Left lung (tissue), 4 donors: ENCODE measurements at regions not wholly inside any gene's neighbourhood (a gene's known extent, or its start where the extent isn't known, plus 50 kb on each side); places are given as distances from the start of the nearest gene placed in this dataset.

Experiments used
- ATAC-seq: fragments of 200-7000 bp; cut with Tn5 transposase; one replicate; pipeline ENCODE4 v1.9.1; 2020; ENCODE audit warnings: moderate library complexity
- DNase-seq, 4 donors: peaks; one replicate each; pipeline ENCODE4 v3.0.0-alpha.2; 2013 to 2020
- H3K27ac ChIP-seq, 2 donors: fragments of 200-600 bp; sonication (generic) in 1 of 2; one replicate each; pipeline versions ENCODE4 v1.5.0 to v1.8.0; 2020 to 2021
- H3K27me3 ChIP-seq, 2 donors: fragments of 200-600 bp; sonication (generic) in 1 of 2; one replicate each; pipeline versions ENCODE4 v1.5.0 to v1.8.0; 2020 to 2021
- H3K36me3 ChIP-seq, 2 donors: fragments of 200-600 bp; sonication (generic) in 1 of 2; one replicate each; pipeline versions ENCODE4 v1.5.0 to v1.8.0; 2020 to 2021
- H3K4me1 ChIP-seq, 2 donors: fragments of 200-600 bp; one replicate each; pipeline ENCODE4 v1.8.0; 2021
- H3K4me3 ChIP-seq, 2 donors: fragments of 200-600 bp; sonication (generic) in 1 of 2; one replicate each; pipeline versions ENCODE4 v1.5.0 to v1.8.0; 2020 to 2021; ENCODE audit warnings: mild to moderate bottlenecking in 1 of 2
- H3K9me3 ChIP-seq, 2 donors: fragments of 200-600 bp; sonication (generic) in 1 of 2; one replicate each; pipeline versions ENCODE4 v1.5.0 to v1.8.0; 2020 to 2021
- CTCF ChIP-seq, 2 donors: fragments of 200-600 bp; sonication (generic) in 1 of 2; IDR thresholded peaks; one replicate each; pipeline versions ENCODE4 v1.5.0 to v1.8.0; 2021; ENCODE audit warnings: antibody characterized with exemption in 2 of 2
- intact Hi-C, 2 donors: fragments of 100-400 bp; cut with DNase I; formaldehyde crosslinking; loops; one replicate each; pipeline versions ENCODE4 v1.11.2 to v1.14.2; 2022
- donor health status: DM: no; HTN: yes; CAD: no.
- donor health status: DM: no; HTN: no; CAD: no.

- H3K27ac ChIP-seq, result no peak overlapping the region
- H3K36me3 ChIP-seq, result no peaks in the 10 kb centered on the region
- no peak for ATAC-seq
- no peak overlapping the region for H3K4me3 ChIP-seq
- intact Hi-C loops, result no loop called here
- no peaks in the 10 kb centered on the region for H3K4me1 ChIP-seq
- no peaks in the 10 kb centered on the region for H3K27me3 ChIP-seq
- TF ChIP-seq CTCF (IDR thresholded peaks at IDR 0.05), result no peak
- DNase-seq, result no peak
- H3K9me3 ChIP-seq, result no peaks in the 10 kb centered on the region
These were observed 339.7 kb downstream of the TBC1D32 start for GRCh38 chr6:120994573-120994967.

GRCh38 chr6:120993929-120994572 is 340.2 kb downstream of the TBC1D32 start:
- DNase-seq (no peak), ATAC-seq (no peak)
- Histone ChIP-seq H3K27me3 (no peaks in the 10 kb centered on the region), H3K9me3 (no peaks in the 10 kb centered on the region), H3K27ac (no peak overlapping the region), H3K36me3 (no peaks in the 10 kb centered on the region), H3K4me1 (no peaks in the 10 kb centered on the region), H3K4me3 (no peak overlapping the region)
- TF ChIP-seq CTCF (IDR thresholded peaks at IDR 0.05), result no peak
- intact Hi-C loops, result no loop called here

GRCh38 chr6:120992257-120992656 is 342.0 kb downstream of the TBC1D32 start:
- Histone ChIP-seq H3K4me1 (no peaks in the 10 kb centered on the region), H3K27me3 (no peaks in the 10 kb centered on the region), H3K9me3 (no peaks in the 10 kb centered on the region), H3K36me3 (no peaks in the 10 kb centered on the region), H3K27ac (no peak overlapping the region), H3K4me3 (no peak overlapping the region)
- TF ChIP-seq CTCF (IDR thresholded peaks at IDR 0.05), result no peak
- intact Hi-C loops, result no loop called here
- no peak for ATAC-seq
- no peak for DNase-seq

GRCh38 chr6:120990866-120991265 is 343.4 kb downstream of the TBC1D32 start:
- ATAC-seq (no peak), DNase-seq (peak in 1 of 4 donors; percentile 20)
- no peaks in the 10 kb centered on the region for H3K4me1 ChIP-seq
- H3K4me3 ChIP-seq, result no peak overlapping the region
- no peak for TF ChIP-seq CTCF (IDR thresholded peaks at IDR 0.05)
- H3K27ac ChIP-seq, result no peak overlapping the region
- H3K9me3 ChIP-seq, result no peaks in the 10 kb centered on the region
- H3K36me3 ChIP-seq, result no peaks in the 10 kb centered on the region
- intact Hi-C loops, result no loop called here
- H3K27me3 ChIP-seq, result no peaks in the 10 kb centered on the region

- no peaks in the 10 kb centered on the region for H3K9me3 ChIP-seq
These were observed 352.4 kb downstream of the TBC1D32 start for GRCh38 chr6:120981835-120982234.

More at GRCh38 chr6:120981835-120982234, 352.4 kb downstream of the TBC1D32 start:
- intact Hi-C loops, result no loop called here
- H3K4me3 ChIP-seq, result no peak overlapping the region
- H3K27me3 ChIP-seq, result no peaks in the 10 kb centered on the region
- no peaks in the 10 kb centered on the region for H3K36me3 ChIP-seq
- no peak overlapping the region for H3K27ac ChIP-seq
- no peak for TF ChIP-seq CTCF (IDR thresholded peaks at IDR 0.05)
- ATAC-seq (no peak), DNase-seq (no peak)
- no peaks in the 10 kb centered on the region for H3K4me1 ChIP-seq
